Testis (tissue), 2 donors: ENCODE measurements at regions not wholly inside any gene's neighbourhood (a gene's known extent, or its start where the extent isn't known, plus 50 kb on each side); places are given as distances from the start of the nearest gene placed in this dataset.

Experiments used
- DNase-seq: peaks from one replicate; pipeline ENCODE4 v3.0.0-alpha.2; 2019
- H3K27ac ChIP-seq, 2 donors: fragments of 200-600 bp; sonication (generic); one replicate each; pipeline ENCODE4 v1.5.1; 2019
- H3K27me3 ChIP-seq: fragments of 200-600 bp; sonication (generic); one replicate; pipeline ENCODE4 v1.5.1; 2019
- H3K36me3 ChIP-seq: fragments of 200-600 bp; sonication (generic); one replicate; pipeline ENCODE4 v1.5.1; 2017; ENCODE audit warnings: low read depth; ENCODE audit errors: missing control alignments
- H3K4me1 ChIP-seq: fragments of 200-600 bp; sonication (generic); one replicate; pipeline ENCODE4 v1.5.1; 2019
- H3K4me3 ChIP-seq, 2 donors: fragments of 200-600 bp; sonication (generic); one replicate each; pipeline ENCODE4 v1.5.1; 2017 to 2019
- H3K9me3 ChIP-seq: fragments of 200-600 bp; sonication (generic); one replicate; pipeline ENCODE4 v1.5.1; 2017
- CTCF ChIP-seq, 3 experiments: fragments of 450-650 bp in 2 of 3; fragments of 200-600 bp in 1 of 3; sonication (generic) in 1 of 3; IDR thresholded peaks; one replicate each; pipeline ENCODE4 v1.5.1; 2016 to 2019; ENCODE audit warnings: antibody characterized with exemption in 3 of 3, mild to moderate bottlenecking in 2 of 3, moderate library complexity in 1 of 3
- POLR2A ChIP-seq: fragments of 450-650 bp; IDR thresholded peaks from one replicate; pipeline ENCODE4 v1.6.1; 2017; ENCODE audit warnings: antibody characterized with exemption, mild to moderate bottlenecking, moderate library complexity
- WGBS, 2 donors: methylation state at CpG; one replicate each; pipeline ENCODE4 v1.1.5; 2018; 5-methylcytosine and 5-hydroxymethylcytosine counted together
- intact Hi-C: fragments of 100-400 bp; cut with DNase I; formaldehyde crosslinking; loops from one replicate; pipeline ENCODE4 v1.15.1; 2023; ENCODE audit warnings: low total_unique reads

- Histone ChIP-seq H3K4me3 (no peak overlapping the region), H3K4me1 (peaks cover 14% of the 10 kb centered on the region), H3K36me3 (no peaks in the 10 kb centered on the region), H3K27me3 (no peaks in the 10 kb centered on the region), H3K9me3 (no peaks in the 10 kb centered on the region), H3K27ac (no peak overlapping the region)
- TF ChIP-seq POLR2A: no peak
- no peak for TF ChIP-seq CTCF (IDR thresholded peaks at IDR 0.05)
- WGBS, 2 donors: 86 to 90% methylated on average over 5 of the region's 5 CpGs
- no peak for DNase-seq
- intact Hi-C loops: no loop called here
These were observed 137.3 kb downstream of the BTG1 start for GRCh38 chr12:92008345-92008744.

- Histone ChIP-seq H3K27me3 (no peaks in the 10 kb centered on the region), H3K27ac (no peak overlapping the region), H3K9me3 (no peaks in the 10 kb centered on the region), H3K36me3 (no peaks in the 10 kb centered on the region), H3K4me1 (peaks cover 14% of the 10 kb centered on the region), H3K4me3 (no peak overlapping the region)
- DNase-seq: no peak
- 92 to 96% methylated on average over 9 of the region's 9 CpGs for WGBS, 2 donors
- TF ChIP-seq POLR2A: no peak
- no peak for TF ChIP-seq CTCF (IDR thresholded peaks at IDR 0.05)
- intact Hi-C loops: no loop called here
These were observed 137.9 kb downstream of the BTG1 start for GRCh38 chr12:92007787-92008186.

GRCh38 chr12:92003701-92004100, 141.9 kb downstream of the BTG1 start:
- Histone ChIP-seq H3K27ac (no peak overlapping the region), H3K9me3 (no peaks in the 10 kb centered on the region), H3K4me3 (no peak overlapping the region), H3K4me1 (peaks cover 17% of the 10 kb centered on the region), H3K27me3 (no peaks in the 10 kb centered on the region), H3K36me3 (no peaks in the 10 kb centered on the region)
- DNase-seq: no peak
- WGBS, 2 donors: 58 to 66% methylated on average over 3 of the region's 3 CpGs
- TF ChIP-seq CTCF (IDR thresholded peaks at IDR 0.05): no peak
- TF ChIP-seq POLR2A: no peak
- intact Hi-C loops: no loop called here

GRCh38 chr12:92002673-92003382, 142.8 kb downstream of the BTG1 start:
- Histone ChIP-seq H3K4me1 (peaks cover 17% of the 10 kb centered on the region), H3K4me3 (no peak overlapping the region), H3K27me3 (no peaks in the 10 kb centered on the region), H3K27ac (peak overlapping the region in 1 of 2 donors; percentile 22), H3K9me3 (no peaks in the 10 kb centered on the region), H3K36me3 (no peaks in the 10 kb centered on the region)
- DNase-seq: no peak
- TF ChIP-seq POLR2A (no peak), CTCF (IDR thresholded peaks at IDR 0.05) (no peak)
- intact Hi-C loops: no loop called here
- WGBS, 2 donors: 39 to 44% methylated on average over 5 of the region's 5 CpGs

- no peak for DNase-seq
- Histone ChIP-seq H3K27me3 (no peaks in the 10 kb centered on the region), H3K36me3 (no peaks in the 10 kb centered on the region), H3K4me3 (no peak overlapping the region), H3K27ac (peak overlapping the region in 1 of 2 donors; percentile 22), H3K9me3 (no peaks in the 10 kb centered on the region), H3K4me1 (peaks cover 17% of the 10 kb centered on the region)
- intact Hi-C loops: no loop called here
- 89 to 94% methylated on average over 1 of the region's 1 CpG for WGBS, 2 donors
- TF ChIP-seq CTCF (IDR thresholded peaks at IDR 0.05) (no peak), POLR2A (no peak)
These were observed 143.4 kb downstream of the BTG1 start for GRCh38 chr12:92002195-92002649.
